DMS153 treated with DMSO at 0.1 percent for 48 hours (cell line): ENCODE measurements at regions not wholly inside any gene's neighbourhood (a gene's known extent, or its start where the extent isn't known, plus 50 kb on each side); places are given as distances from the start of the nearest gene placed in this dataset.
"Not testable (repeated sequence)": the region's sequence is repeated elsewhere in the genome, so short reads cannot be mapped to it uniquely, and the experiment has no call there.

Source experiments
- DNase-seq: peaks from one replicate; lab custom pipeline; 2025; ENCODE audit not compliant: unreplicated experiment; lab: John Stamatoyannopoulos, UW

GRCh38 chr3:88000853-88001252, 58.0 kb downstream of the CGGBP1 start:
- DNase-seq: no peak

- no peak for DNase-seq
These were observed 60.8 kb downstream of the CGGBP1 start for GRCh38 chr3:87997966-87998365.

- DNase-seq: no peak
These were observed 61.5 kb downstream of the CGGBP1 start for GRCh38 chr3:87997298-87997697.

GRCh38 chr3:87996882-87997281, 61.9 kb downstream of the CGGBP1 start:
- no peak for DNase-seq

GRCh38 chr3:87993566-87993965, 65.2 kb downstream of the CGGBP1 start:
- no peak for DNase-seq

- DNase-seq: no peak
These were observed 70.9 kb downstream of the CGGBP1 start for GRCh38 chr3:87987952-87988351.

- no peak for DNase-seq
These were observed 76.4 kb downstream of the CGGBP1 start for GRCh38 chr3:87982421-87982820.

- DNase-seq: no peak
These were observed 79.3 kb downstream of the CGGBP1 start for GRCh38 chr3:87979527-87979926.

- no peak for DNase-seq
These were observed 81.0 kb downstream of the CGGBP1 start for GRCh38 chr3:87977765-87978164.

GRCh38 chr3:87975716-87976115, 83.1 kb downstream of the CGGBP1 start:
- DNase-seq: no peak

- no peak for DNase-seq
These were observed 84.9 kb downstream of the CGGBP1 start for GRCh38 chr3:87973906-87974305.

GRCh38 chr3:87969620-87970019, 89.2 kb downstream of the CGGBP1 start:
- no peak for DNase-seq

- no peak for DNase-seq
These were observed 90.1 kb downstream of the CGGBP1 start for GRCh38 chr3:87968668-87969067.

GRCh38 chr3:87958289-87958688, 100.5 kb downstream of the CGGBP1 start:
- no peak for DNase-seq

GRCh38 chr3:87957575-87957974, 101.2 kb downstream of the CGGBP1 start:
- DNase-seq: no peak

- DNase-seq: no peak
These were observed 109.0 kb downstream of the CGGBP1 start for GRCh38 chr3:87949879-87950208.

GRCh38 chr3:87949189-87949878, 109.5 kb downstream of the CGGBP1 start:
- DNase-seq: no peak

GRCh38 chr3:87946007-87946406, 112.8 kb downstream of the CGGBP1 start:
- not testable (repeated sequence) for DNase-seq

GRCh38 chr3:87942256-87942655, 116.5 kb downstream of the CGGBP1 start:
- DNase-seq: not testable (repeated sequence)

GRCh38 chr3:87924485-87924884, 134.3 kb downstream of the CGGBP1 start:
- no peak for DNase-seq

GRCh38 chr3:87920549-87920948, 138.3 kb downstream of the CGGBP1 start:
- no peak for DNase-seq

- no peak for DNase-seq
These were observed 157.7 kb downstream of the CGGBP1 start for GRCh38 chr3:87901141-87901540.

GRCh38 chr3:87900061-87900460, 158.7 kb downstream of the CGGBP1 start:
- no peak for DNase-seq
